Peyer's patch (tissue), 2 donors: ENCODE measurements at regions not wholly inside any gene's neighbourhood (a gene's known extent, or its start where the extent isn't known, plus 50 kb on each side); places are given as distances from the start of the nearest gene placed in this dataset.

Experiments used
- small RNA-seq, 2 donors: library from RNA; depleted of rRNA; stranded (forward); fragments of <200 nt; gene quantifications; one replicate each; pipeline ENCODE3, GENCODE V24; 2016

Small RNA genes in the stretch of these regions (small RNA-seq; reads per million reads assigned to genes)
- gene RNA5SP76: 0 reads per million in 2 donors
